ENCODE measurements at regions not wholly inside any gene's neighbourhood (a gene's known extent, or its start where the extent isn't known, plus 50 kb on each side); places are given as distances from the start of the nearest gene placed in this dataset.

DNA sequence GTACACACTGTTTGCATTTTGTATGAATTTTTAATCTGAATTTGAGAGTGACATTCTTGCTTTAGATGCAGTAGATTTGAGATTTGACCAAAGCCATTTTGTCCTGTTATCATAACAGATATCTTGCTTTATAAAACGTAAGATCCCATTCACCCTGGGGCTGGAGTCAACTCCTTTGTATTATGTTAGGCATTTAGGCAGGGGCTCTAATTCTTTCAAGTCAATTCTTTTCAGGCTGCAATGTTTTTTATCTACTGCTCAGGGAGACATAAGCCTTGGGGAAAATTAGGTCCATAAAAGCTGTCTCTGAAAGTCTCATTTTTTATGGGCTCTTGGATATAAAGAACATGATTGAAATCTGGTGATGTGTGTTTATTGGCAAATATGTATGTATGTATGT lies 53.0 kb upstream of the CADPS start:
- no peak for TF ChIP-seq CTCF (IDR thresholded peaks at IDR 0.05; ENCODE audit: low read depth, low read length)
- TF ChIP-seq POLR2A (IDR thresholded peaks at IDR 0.05; ENCODE audit: extremely low read depth, insufficient read length): no peak
- TF ChIP-seq, protein P1, sequence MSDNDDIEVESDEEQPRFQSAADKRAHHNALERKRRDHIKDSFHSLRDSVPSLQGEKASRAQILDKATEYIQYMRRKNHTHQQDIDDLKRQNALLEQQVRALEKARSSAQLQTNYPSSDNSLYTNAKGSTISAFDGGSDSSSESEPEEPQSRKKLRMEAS (IDR thresholded peaks at IDR 0.05; ENCODE audit: low read depth, low read length): no peak

Data from NB4 (cell line).